Thyroid gland (tissue), 4 donors: ENCODE measurements at regions not wholly inside any gene's neighbourhood (a gene's known extent, or its start where the extent isn't known, plus 50 kb on each side); places are given as distances from the start of the nearest gene placed in this dataset.

Source experiments
- DNase-seq, 2 donors: peaks; one replicate each; pipeline ENCODE4 v3.0.0-alpha.2; 2019
- H3K27ac ChIP-seq, 3 donors: fragments of 200-600 bp; sonication (generic); 1 replicate in 2 of 3; 2 replicates in 1 of 3; pipeline ENCODE4 v1.5.1; 2016 to 2019; ENCODE audit warnings: mild to moderate bottlenecking in 1 of 3, moderate library complexity in 1 of 3
- H3K27me3 ChIP-seq: fragments of 200-600 bp; sonication (generic); one replicate; pipeline ENCODE4 v1.5.1; 2019
- H3K36me3 ChIP-seq, 2 donors: fragments of 200-600 bp; sonication (generic); one replicate each; pipeline ENCODE4 v1.5.1; 2016 to 2019
- H3K4me1 ChIP-seq, 2 donors: fragments of 200-600 bp; sonication (generic); one replicate each; pipeline ENCODE4 v1.5.1; 2017 to 2019
- H3K4me3 ChIP-seq, 3 donors: fragments of 200-600 bp; sonication (generic); replicated peaks in 1 of 3; 1 replicate in 2 of 3; 2 replicates in 1 of 3; pipeline ENCODE4 v1.5.1; 2016; ENCODE audit warnings: mild to moderate bottlenecking in 1 of 3
- H3K9me3 ChIP-seq: fragments of 200-600 bp; sonication (generic); one replicate; pipeline ENCODE4 v1.5.1; 2017
- CTCF ChIP-seq, 6 experiments: fragments of 200-600 bp in 3 of 6; fragments of 450-650 bp in 3 of 6; sonication (generic) in 3 of 6; IDR thresholded peaks; one replicate each; pipeline ENCODE4 v1.5.1; 2016 to 2019; ENCODE audit warnings: antibody characterized with exemption in 6 of 6, mild to moderate bottlenecking in 2 of 6, inconsistent platforms in 1 of 6, moderate library complexity in 1 of 6
- POLR2A ChIP-seq, 2 donors: fragments of 450-650 bp; IDR thresholded peaks; one replicate each; pipeline ENCODE4 v1.6.1; 2017; ENCODE audit warnings: antibody characterized with exemption in 2 of 2, mild to moderate bottlenecking in 2 of 2, moderate library complexity in 1 of 2
- WGBS, 2 donors: methylation state at CpG; one replicate each; pipeline ENCODE4 v1.1.5; 2017; 5-methylcytosine and 5-hydroxymethylcytosine counted together
- intact Hi-C: fragments of 100-400 bp; cut with DNase I; formaldehyde crosslinking; loops from one replicate; pipeline ENCODE4 v1.15.1; 2023

GRCh38 chr6:140217283-140217682 is 842.8 kb upstream of the CITED2 start:
- no peak for DNase-seq
- Histone ChIP-seq H3K36me3 (no peaks in the 10 kb centered on the region), H3K27me3 (no peaks in the 10 kb centered on the region), H3K9me3 (no peaks in the 10 kb centered on the region), H3K4me3 (no peak overlapping the region), H3K27ac (no peak overlapping the region), H3K4me1 (no peaks in the 10 kb centered on the region)
- intact Hi-C loops, result no loop called here
- TF ChIP-seq CTCF (IDR thresholded peaks at IDR 0.05), result no peak
- TF ChIP-seq POLR2A (IDR thresholded peaks at IDR 0.05), result no peak

- DNase-seq, result no peak
- intact Hi-C loops, result no loop called here
- TF ChIP-seq CTCF (IDR thresholded peaks at IDR 0.05) (no peak), POLR2A (IDR thresholded peaks at IDR 0.05) (no peak)
- H3K27me3 ChIP-seq, result no peaks in the 10 kb centered on the region
- no peaks in the 10 kb centered on the region for H3K9me3 ChIP-seq
- H3K4me3 ChIP-seq, result no peak overlapping the region
- no peaks in the 10 kb centered on the region for H3K4me1 ChIP-seq
- WGBS, 2 donors, result 68 to 83% methylated on average over 1 of the region's 1 CpG
- no peaks in the 10 kb centered on the region for H3K36me3 ChIP-seq
- H3K27ac ChIP-seq, result no peak overlapping the region
Observed at GRCh38 chr6:140209775-140210174, 835.3 kb upstream of the CITED2 start.

GRCh38 chr6:140208286-140208685 is 833.8 kb upstream of the CITED2 start:
- Histone ChIP-seq H3K4me3 (no peak overlapping the region), H3K36me3 (no peaks in the 10 kb centered on the region), H3K4me1 (peaks cover 2 to 8% of the 10 kb centered on the region in 2 donors), H3K27me3 (no peaks in the 10 kb centered on the region), H3K9me3 (no peaks in the 10 kb centered on the region), H3K27ac (no peak overlapping the region)
- WGBS, 2 donors, result 68 to 69% methylated on average over 5 of the region's 5 CpGs
- TF ChIP-seq POLR2A (IDR thresholded peaks at IDR 0.05) (no peak), CTCF (IDR thresholded peaks at IDR 0.05) (no peak)
- DNase-seq, result no peak
- intact Hi-C loops, result no loop called here

GRCh38 chr6:140205795-140206593 is 831.5 kb upstream of the CITED2 start:
- Histone ChIP-seq H3K27ac (no peak overlapping the region), H3K27me3 (no peaks in the 10 kb centered on the region), H3K4me1 (peaks cover 5 to 12% of the 10 kb centered on the region in 2 donors), H3K9me3 (no peaks in the 10 kb centered on the region), H3K36me3 (no peaks in the 10 kb centered on the region), H3K4me3 (no peak overlapping the region)
- 75 to 89% methylated on average over 11 to 12 of the region's 12 CpGs for WGBS, 2 donors
- no peak for DNase-seq
- TF ChIP-seq POLR2A (IDR thresholded peaks at IDR 0.05) (no peak), CTCF (IDR thresholded peaks at IDR 0.05) (no peak)
- intact Hi-C loops, result no loop called here

- Histone ChIP-seq H3K36me3 (no peaks in the 10 kb centered on the region), H3K27me3 (no peaks in the 10 kb centered on the region), H3K9me3 (no peaks in the 10 kb centered on the region), H3K4me3 (no peak overlapping the region), H3K4me1 (peaks cover 5 to 12% of the 10 kb centered on the region in 2 donors), H3K27ac (no peak overlapping the region)
- no peak for DNase-seq
- intact Hi-C loops, result no loop called here
- no peak for TF ChIP-seq POLR2A (IDR thresholded peaks at IDR 0.05)
- no peak for TF ChIP-seq CTCF (IDR thresholded peaks at IDR 0.05)
Observed at GRCh38 chr6:140204154-140204553, 829.7 kb upstream of the CITED2 start.
